ENCODE measurements at regions not wholly inside any gene's neighbourhood (a gene's known extent, or its start where the extent isn't known, plus 50 kb on each side); places are given as distances from the start of the nearest gene placed in this dataset.

DNA sequence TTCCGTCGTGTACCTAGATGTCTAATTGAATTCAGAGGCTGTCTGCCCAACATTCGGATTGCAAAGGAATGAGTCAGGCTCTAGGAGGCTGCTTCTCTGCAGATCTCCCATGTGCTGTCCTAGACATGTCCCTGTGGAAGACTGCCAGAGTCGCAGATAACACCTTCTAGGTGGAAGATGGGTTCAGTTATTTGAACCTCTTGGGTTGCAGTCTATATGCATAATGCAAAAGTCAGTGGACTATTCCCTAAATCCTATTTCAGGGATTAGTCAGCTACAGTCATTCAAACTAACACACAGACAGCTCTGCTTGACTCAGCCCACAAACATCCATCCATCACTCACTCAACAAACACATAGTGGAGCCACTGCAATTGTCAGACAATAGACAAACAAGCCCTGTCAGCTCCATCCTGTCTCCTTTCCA, 300.0 kb upstream of the CTNNB1 start:
- H3K4me1 ChIP-seq (replicated peaks in 1 of 2; ENCODE audit: control insufficient read depth in 2 of 2, insufficient read depth in 2 of 2, low read length in 2 of 2), result no peaks in the 10 kb centered on the region
- POLR2A ChIA-PET, result interaction anchor here (1.2 kb wide), 1 partner anchor 20 kb away, joined by 4 read pairs; no protein-coding TSS in a partner anchor
- H4K20me1 ChIP-seq (replicated peaks; ENCODE audit: control insufficient read depth, insufficient read depth, low read length), result no peaks in the 10 kb centered on the region
- 0% methylated on average over 4 of the region's 4 CpGs for WGBS (ENCODE audit: insufficient coverage, low coverage, missing lambda C conversion rate)
- in situ Hi-C loops (cut with MboI), result no loop called here
- no peak overlapping the region for H3K4me3 ChIP-seq
- H3K9me1 ChIP-seq (ENCODE audit: control insufficient read depth, insufficient read depth, low read length), result no peaks in the 10 kb centered on the region
- ATAC-seq, result no peak
- CTCF ChIA-PET (ENCODE audit: low intra/inter-chr PET ratio), result no interaction called here
- H3K27me3 ChIP-seq (ENCODE audit: control insufficient read depth in 2 of 2, insufficient read depth in 2 of 2, low read length in 2 of 2), result no peaks in the 10 kb centered on the region
- no peaks in the 10 kb centered on the region for H3K36me3 ChIP-seq (ENCODE audit: control insufficient read depth, insufficient read depth, low read length)
- H3K4me2 ChIP-seq (ENCODE audit: insufficient read depth, low read length), result no peak overlapping the region
- H3K9ac ChIP-seq (ENCODE audit: insufficient read depth in 1 of 2, low read depth in 2 of 2, low read length in 2 of 2), result no peak overlapping the region
- DNase-seq (ENCODE audit: extremely low read depth in 1 of 4, low spot score in 3 of 4), result no peak
- no peaks in the 10 kb centered on the region for H3K9me3 ChIP-seq (replicated peaks; ENCODE audit: control insufficient read depth, insufficient read depth, low read depth, low read length)
- intact Hi-C loops (cut with micrococcal nuclease), result no loop called here
- FAIRE-seq, result no peak
- no peaks in the 10 kb centered on the region for H3K79me2 ChIP-seq (ENCODE audit: control insufficient read depth, insufficient read depth, low read length)
- no TSS peak for BruUV-seq (replicated peaks)
- TF ChIP-seq BMI1 (IDR thresholded peaks at IDR 0.05; ENCODE audit: low read length) (no peak), ZNF830 (CRISPR knock-in tag; IDR thresholded peaks at IDR 0.05) (no peak), RFX1 (IDR thresholded peaks at IDR 0.05) (no peak), ZBTB1 (CRISPR knock-in tag; IDR thresholded peaks at IDR 0.05; ENCODE audit: borderline replicate concordance, low read depth) (no peak), FOXA3 (CRISPR knock-in tag; conservative IDR thresholded peaks at IDR 0.05 in 1 of 2, IDR thresholded peaks at IDR 0.05 in 1 of 2) (no peak)
- TF ChIP-seq, protein P1, sequence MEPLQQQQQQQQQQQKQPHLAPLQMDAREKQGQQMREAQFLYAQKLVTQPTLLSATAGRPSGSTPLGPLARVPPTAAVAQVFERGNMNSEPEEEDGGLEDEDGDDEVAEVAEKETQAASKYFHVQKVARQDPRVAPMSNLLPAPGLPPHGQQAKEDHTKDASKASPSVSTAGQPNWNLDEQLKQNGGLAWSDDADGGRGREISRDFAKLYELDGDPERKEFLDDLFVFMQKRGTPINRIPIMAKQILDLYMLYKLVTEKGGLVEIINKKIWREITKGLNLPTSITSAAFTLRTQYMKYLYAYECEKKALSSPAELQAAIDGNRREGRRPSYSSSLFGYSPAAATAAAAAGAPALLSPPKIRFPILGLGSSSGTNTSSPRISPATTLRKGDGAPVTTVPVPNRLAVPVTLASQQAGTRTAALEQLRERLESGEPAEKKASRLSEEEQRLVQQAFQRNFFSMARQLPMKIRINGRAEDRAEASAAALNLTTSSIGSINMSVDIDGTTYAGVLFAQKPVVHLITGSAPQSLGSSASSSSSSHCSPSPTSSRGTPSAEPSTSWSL (CRISPR knock-in tag; IDR thresholded peaks at IDR 0.05; ENCODE audit: borderline replicate concordance), result no peak
- no peak overlapping the region for H2AFZ ChIP-seq (ENCODE audit: low read depth, low read length)
- no peak overlapping the region for H3K27ac ChIP-seq (ENCODE audit: extremely low read depth, low read depth, low read length)
